ENCODE measurements at regions not wholly inside any gene's neighbourhood (a gene's known extent, or its start where the extent isn't known, plus 50 kb on each side); places are given as distances from the start of the nearest gene placed in this dataset.
"Not testable (repeated sequence)": the region's sequence is repeated elsewhere in the genome, so short reads cannot be mapped to it uniquely, and the experiment has no call there.

GRCh38 chrX:82734140-82734539 lies 774.0 kb upstream of the POU3F4 start:
- DNase-seq: no peak

- DNase-seq: not testable (repeated sequence)
Measured at GRCh38 chrX:82738313-82738712, 769.8 kb upstream of the POU3F4 start.

- DNase-seq: no peak
Measured at GRCh38 chrX:82742351-82742750, 765.7 kb upstream of the POU3F4 start.

- DNase-seq: not testable (repeated sequence)
Measured at GRCh38 chrX:82745725-82746124, 762.4 kb upstream of the POU3F4 start.

- DNase-seq: no peak
Measured at GRCh38 chrX:82748906-82749505, 759.1 kb upstream of the POU3F4 start.

GRCh38 chrX:82756272-82756671 lies 751.8 kb upstream of the POU3F4 start:
- DNase-seq: no peak

GRCh38 chrX:82757614-82758013 lies 750.5 kb upstream of the POU3F4 start:
- DNase-seq: no peak

- DNase-seq: no peak
Measured at GRCh38 chrX:82764521-82764920, 743.6 kb upstream of the POU3F4 start.

- DNase-seq: no peak
Measured at GRCh38 chrX:82765811-82766210, 742.3 kb upstream of the POU3F4 start.

- DNase-seq: no peak
Measured at GRCh38 chrX:82775426-82775825, 732.7 kb upstream of the POU3F4 start.

GRCh38 chrX:82782014-82782413 lies 726.1 kb upstream of the POU3F4 start:
- no peak for DNase-seq

GRCh38 chrX:82812902-82813301 lies 695.2 kb upstream of the POU3F4 start:
- DNase-seq: not testable (repeated sequence)

GRCh38 chrX:82813671-82814078 lies 694.4 kb upstream of the POU3F4 start:
- no peak for DNase-seq

- DNase-seq: no peak
Measured at GRCh38 chrX:82816001-82816400, 692.1 kb upstream of the POU3F4 start.

GRCh38 chrX:82816562-82816961 lies 691.5 kb upstream of the POU3F4 start:
- no peak for DNase-seq

- no peak for DNase-seq
Measured at GRCh38 chrX:82842286-82842685, 665.8 kb upstream of the POU3F4 start.

GRCh38 chrX:82848111-82848510 lies 660.0 kb upstream of the POU3F4 start:
- no peak for DNase-seq

Data from hematopoietic multipotent progenitor cell treated with erythropoietin and hydrocortisone succinate and interleukin-3 and kit ligand, for 4 days (in vitro differentiated cells).